ENCODE measurements at regions not wholly inside any gene's neighbourhood (a gene's known extent, or its start where the extent isn't known, plus 50 kb on each side); places are given as distances from the start of the nearest gene placed in this dataset.

GRCh38 chr5:52690236-52690768, 97.4 kb upstream of the ITGA1 start:
- Histone ChIP-seq H3K18ac (ENCODE audit: low read depth in 1 of 2, low read length in 2 of 2) (no peak overlapping the region), H4K8ac (ENCODE audit: low read length) (no peak overlapping the region), H3K23ac (ENCODE audit: low read length in 2 of 2) (no peak overlapping the region), H3K4me2 (ENCODE audit: low read length, poor library complexity, severe bottlenecking) (no peak overlapping the region), H3K4me3 (ENCODE audit: insufficient read depth in 1 of 2, low read depth in 1 of 2, low read length in 2 of 2) (no peak overlapping the region), H3K27ac (ENCODE audit: low read length, poor library complexity, severe bottlenecking) (no peak overlapping the region), H3K36me3 (ENCODE audit: control insufficient read depth in 1 of 2, insufficient read depth in 2 of 2, low read depth in 1 of 2, low read length in 2 of 2) (no peaks in the 10 kb centered on the region), H2BK12ac (ENCODE audit: low read length in 2 of 2) (no peak overlapping the region), H2BK5ac (ENCODE audit: low read depth, low read length, poor library complexity, severe bottlenecking) (no peak overlapping the region), H3K4me1 (ENCODE audit: control insufficient read depth, insufficient read depth, low read depth, low read length) (no peaks in the 10 kb centered on the region), H3K4ac (ENCODE audit: low read depth in 1 of 2, low read length in 2 of 2) (no peak overlapping the region), H2BK120ac (ENCODE audit: low read depth, low read length) (no peak overlapping the region), H3K9me3 (ENCODE audit: control insufficient read depth, low read length) (no peaks in the 10 kb centered on the region), H3K9ac (ENCODE audit: low read length) (no peak overlapping the region), H2AFZ (ENCODE audit: low read depth, low read length) (no peak overlapping the region), H3K14ac (ENCODE audit: low read length in 2 of 2) (no peak overlapping the region), H2AK5ac (ENCODE audit: low read length, severe bottlenecking) (no peak overlapping the region), H4K91ac (ENCODE audit: low read length) (no peak overlapping the region), H3K79me1 (replicated peaks; ENCODE audit: low read length, poor library complexity, severe bottlenecking) (no peaks in the 10 kb centered on the region), H3K27me3 (ENCODE audit: control insufficient read depth in 1 of 2, insufficient read depth in 1 of 2, low read length in 2 of 2) (no peaks in the 10 kb centered on the region), H2BK15ac (ENCODE audit: low read depth, poor library complexity, severe bottlenecking) (no peak overlapping the region)
- WGBS: no CpG with 5 or more reads among the region's 2 CpGs
- DNase-seq: peak; percentile 75

- H3K4me3 ChIP-seq (ENCODE audit: insufficient read depth in 1 of 2, low read depth in 1 of 2, low read length in 2 of 2): no peak overlapping the region
- no peak overlapping the region for H2AFZ ChIP-seq (ENCODE audit: low read depth, low read length)
- H3K23ac ChIP-seq (ENCODE audit: low read length in 2 of 2): no peak overlapping the region
- no peak overlapping the region for H2BK12ac ChIP-seq (ENCODE audit: low read length in 2 of 2)
- H4K91ac ChIP-seq (ENCODE audit: low read length): no peak overlapping the region
- no peak overlapping the region for H3K27ac ChIP-seq (ENCODE audit: low read length, poor library complexity, severe bottlenecking)
- no peaks in the 10 kb centered on the region for H3K9me3 ChIP-seq (ENCODE audit: control insufficient read depth, low read length)
- no peaks in the 10 kb centered on the region for H3K4me1 ChIP-seq (ENCODE audit: control insufficient read depth, insufficient read depth, low read depth, low read length)
- H4K8ac ChIP-seq (ENCODE audit: low read length): no peak overlapping the region
- H3K18ac ChIP-seq (ENCODE audit: low read depth in 1 of 2, low read length in 2 of 2): no peak overlapping the region
- H2AK5ac ChIP-seq (ENCODE audit: low read length, severe bottlenecking): no peak overlapping the region
- no peaks in the 10 kb centered on the region for H3K79me1 ChIP-seq (replicated peaks; ENCODE audit: low read length, poor library complexity, severe bottlenecking)
- no peak overlapping the region for H3K4me2 ChIP-seq (ENCODE audit: low read length, poor library complexity, severe bottlenecking)
- H3K27me3 ChIP-seq (ENCODE audit: control insufficient read depth in 1 of 2, insufficient read depth in 1 of 2, low read length in 2 of 2): no peaks in the 10 kb centered on the region
- no peak overlapping the region for H2BK15ac ChIP-seq (ENCODE audit: low read depth, poor library complexity, severe bottlenecking)
- H2BK120ac ChIP-seq (ENCODE audit: low read depth, low read length): no peak overlapping the region
- H3K14ac ChIP-seq (ENCODE audit: low read length in 2 of 2): no peak overlapping the region
- H3K36me3 ChIP-seq (ENCODE audit: control insufficient read depth in 1 of 2, insufficient read depth in 2 of 2, low read depth in 1 of 2, low read length in 2 of 2): no peaks in the 10 kb centered on the region
- H2BK5ac ChIP-seq (ENCODE audit: low read depth, low read length, poor library complexity, severe bottlenecking): no peak overlapping the region
- peak; percentile 74 for DNase-seq
- no peak overlapping the region for H3K9ac ChIP-seq (ENCODE audit: low read length)
- H3K4ac ChIP-seq (ENCODE audit: low read depth in 1 of 2, low read length in 2 of 2): no peak overlapping the region
Observed at GRCh38 chr5:52692039-52692438, 95.7 kb upstream of the ITGA1 start.

- Histone ChIP-seq H3K4me2 (ENCODE audit: low read length, poor library complexity, severe bottlenecking) (no peak overlapping the region), H2AFZ (ENCODE audit: low read depth, low read length) (no peak overlapping the region), H3K9me3 (ENCODE audit: control insufficient read depth, low read length) (no peaks in the 10 kb centered on the region), H4K91ac (ENCODE audit: low read length) (no peak overlapping the region), H2BK15ac (ENCODE audit: low read depth, poor library complexity, severe bottlenecking) (no peak overlapping the region), H2BK5ac (ENCODE audit: low read depth, low read length, poor library complexity, severe bottlenecking) (no peak overlapping the region), H3K27ac (ENCODE audit: low read length, poor library complexity, severe bottlenecking) (no peak overlapping the region), H3K18ac (ENCODE audit: low read depth in 1 of 2, low read length in 2 of 2) (no peak overlapping the region), H3K27me3 (ENCODE audit: control insufficient read depth in 1 of 2, insufficient read depth in 1 of 2, low read length in 2 of 2) (no peaks in the 10 kb centered on the region), H3K36me3 (ENCODE audit: control insufficient read depth in 1 of 2, insufficient read depth in 2 of 2, low read depth in 1 of 2, low read length in 2 of 2) (no peaks in the 10 kb centered on the region), H3K23ac (ENCODE audit: low read length in 2 of 2) (no peak overlapping the region), H3K79me1 (replicated peaks; ENCODE audit: low read length, poor library complexity, severe bottlenecking) (no peaks in the 10 kb centered on the region), H2BK12ac (ENCODE audit: low read length in 2 of 2) (no peak overlapping the region), H3K4me1 (ENCODE audit: control insufficient read depth, insufficient read depth, low read depth, low read length) (no peaks in the 10 kb centered on the region), H2BK120ac (ENCODE audit: low read depth, low read length) (no peak overlapping the region), H3K4me3 (ENCODE audit: insufficient read depth in 1 of 2, low read depth in 1 of 2, low read length in 2 of 2) (no peak overlapping the region), H2AK5ac (ENCODE audit: low read length, severe bottlenecking) (no peak overlapping the region), H4K8ac (ENCODE audit: low read length) (no peak overlapping the region), H3K4ac (ENCODE audit: low read depth in 1 of 2, low read length in 2 of 2) (no peak overlapping the region), H3K14ac (ENCODE audit: low read length in 2 of 2) (no peak overlapping the region), H3K9ac (ENCODE audit: low read length) (no peak overlapping the region)
- 56% methylated on average over 1 of the region's 1 CpG for WGBS
- peak; percentile 43 for DNase-seq
Observed at GRCh38 chr5:52692606-52693005, 95.1 kb upstream of the ITGA1 start.

- no peak overlapping the region for H3K14ac ChIP-seq (ENCODE audit: low read length in 2 of 2)
- no peak overlapping the region for H3K4ac ChIP-seq (ENCODE audit: low read depth in 1 of 2, low read length in 2 of 2)
- no peaks in the 10 kb centered on the region for H3K4me1 ChIP-seq (ENCODE audit: control insufficient read depth, insufficient read depth, low read depth, low read length)
- H3K4me3 ChIP-seq (ENCODE audit: insufficient read depth in 1 of 2, low read depth in 1 of 2, low read length in 2 of 2): no peak overlapping the region
- no peaks in the 10 kb centered on the region for H3K9me3 ChIP-seq (ENCODE audit: control insufficient read depth, low read length)
- H2BK12ac ChIP-seq (ENCODE audit: low read length in 2 of 2): no peak overlapping the region
- no peak overlapping the region for H3K4me2 ChIP-seq (ENCODE audit: low read length, poor library complexity, severe bottlenecking)
- H2AFZ ChIP-seq (ENCODE audit: low read depth, low read length): no peak overlapping the region
- H2BK5ac ChIP-seq (ENCODE audit: low read depth, low read length, poor library complexity, severe bottlenecking): no peak overlapping the region
- H3K27ac ChIP-seq (ENCODE audit: low read length, poor library complexity, severe bottlenecking): no peak overlapping the region
- H3K36me3 ChIP-seq (ENCODE audit: control insufficient read depth in 1 of 2, insufficient read depth in 2 of 2, low read depth in 1 of 2, low read length in 2 of 2): no peaks in the 10 kb centered on the region
- H2BK120ac ChIP-seq (ENCODE audit: low read depth, low read length): no peak overlapping the region
- H3K9ac ChIP-seq (ENCODE audit: low read length): no peak overlapping the region
- H4K8ac ChIP-seq (ENCODE audit: low read length): no peak overlapping the region
- no peak overlapping the region for H4K91ac ChIP-seq (ENCODE audit: low read length)
- no peak overlapping the region for H2AK5ac ChIP-seq (ENCODE audit: low read length, severe bottlenecking)
- DNase-seq: peak; percentile 53
- no peak overlapping the region for H2BK15ac ChIP-seq (ENCODE audit: low read depth, poor library complexity, severe bottlenecking)
- H3K18ac ChIP-seq (ENCODE audit: low read depth in 1 of 2, low read length in 2 of 2): no peak overlapping the region
- no peaks in the 10 kb centered on the region for H3K79me1 ChIP-seq (replicated peaks; ENCODE audit: low read length, poor library complexity, severe bottlenecking)
- H3K23ac ChIP-seq (ENCODE audit: low read length in 2 of 2): no peak overlapping the region
- H3K27me3 ChIP-seq (ENCODE audit: control insufficient read depth in 1 of 2, insufficient read depth in 1 of 2, low read length in 2 of 2): no peaks in the 10 kb centered on the region
Observed at GRCh38 chr5:52693280-52693679, 94.4 kb upstream of the ITGA1 start.
